ENCODE measurements at regions not wholly inside any gene's neighbourhood (a gene's known extent, or its start where the extent isn't known, plus 50 kb on each side); places are given as distances from the start of the nearest gene placed in this dataset.
A peak's percentile ranks its signal among the peaks of the same experiment; 100 is the strongest.
"Not testable (repeated sequence)": the region's sequence is repeated elsewhere in the genome, so short reads cannot be mapped to it uniquely, and the experiment has no call there.

DNA sequence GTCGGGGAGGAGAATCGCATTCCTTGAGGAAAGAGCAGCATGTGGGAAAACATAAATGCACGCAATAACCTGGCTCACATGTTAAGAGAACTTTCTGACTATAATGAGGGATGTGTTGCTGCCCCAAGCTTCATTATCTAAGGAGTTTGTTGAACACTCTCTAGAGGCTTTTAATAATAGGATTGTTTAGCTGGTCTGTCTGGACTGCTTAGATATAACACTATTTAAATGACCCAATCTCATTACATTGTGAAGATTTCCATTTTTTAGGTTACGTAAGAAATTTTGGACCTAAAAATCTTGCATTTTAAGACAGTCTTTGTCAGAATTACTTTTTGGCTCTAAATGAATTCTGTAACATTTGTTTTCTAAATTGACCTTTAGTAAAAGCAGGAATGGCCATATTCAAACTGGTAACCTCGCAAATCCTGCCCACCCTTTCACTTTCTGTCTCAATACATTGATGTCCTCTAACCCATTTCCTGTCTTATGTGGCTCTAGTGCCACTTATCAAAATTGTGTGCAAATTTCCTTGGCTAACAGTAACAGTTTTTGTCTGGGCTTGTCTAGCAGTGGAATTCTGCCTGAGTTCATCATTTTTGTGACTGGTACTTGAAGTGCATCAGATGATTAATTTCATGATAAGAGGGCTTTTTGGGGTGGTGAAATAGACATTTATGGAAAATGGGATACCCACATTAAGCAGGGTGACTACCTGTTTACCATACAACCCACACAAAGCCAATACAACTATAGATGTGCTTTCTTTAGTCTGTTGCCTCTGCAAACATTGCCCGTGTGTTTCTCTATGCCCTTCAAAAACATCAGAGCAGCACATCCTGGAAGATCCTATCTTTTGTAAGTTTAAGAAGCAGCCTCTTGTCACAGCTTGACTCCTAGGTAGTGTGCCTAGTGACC is 61.6 kb upstream of the IKBKE start:
- DNase-seq: not testable (repeated sequence)

DNA sequence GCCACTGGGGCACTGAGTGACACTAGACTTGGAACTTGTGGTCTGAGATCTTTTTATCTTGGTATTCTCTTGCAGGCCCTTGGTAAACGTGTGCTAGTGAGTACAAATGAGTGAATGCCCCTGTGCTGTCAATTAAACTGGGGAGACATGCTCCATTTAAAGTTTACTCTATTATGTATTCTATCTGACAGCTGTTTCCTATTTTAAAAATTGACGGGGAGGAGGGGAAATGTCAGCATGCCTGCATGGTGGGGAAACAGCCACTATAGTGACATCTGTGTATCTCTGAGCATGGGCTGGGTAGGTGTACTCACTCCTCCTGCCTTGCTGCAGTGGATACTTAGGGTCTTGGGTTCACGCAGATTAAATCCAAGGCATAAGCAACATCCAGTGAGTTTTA is 59.0 kb upstream of the IKBKE start:
- DNase-seq: peak; percentile 41

DNA sequence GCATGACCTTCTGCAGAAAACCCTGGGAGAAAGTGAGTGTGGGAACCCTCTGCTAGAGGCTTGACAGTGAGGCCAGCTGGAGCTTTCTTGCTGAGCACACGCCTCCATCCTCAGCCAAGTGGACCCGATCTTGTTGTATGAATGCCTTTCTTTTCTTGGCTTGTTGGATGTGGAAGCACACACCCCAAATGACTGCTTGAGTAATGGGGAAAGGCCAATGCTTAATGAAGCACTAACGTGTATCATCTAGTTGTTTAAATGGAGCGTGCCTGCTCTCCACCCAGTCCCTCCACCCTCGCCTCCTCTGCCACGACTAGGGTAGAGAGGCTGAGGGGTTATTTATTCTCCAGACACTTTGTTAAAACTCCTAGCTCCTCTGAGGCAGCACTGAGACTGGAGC is 54.3 kb upstream of the IKBKE start:
- peak; percentile 30 for DNase-seq

DNA sequence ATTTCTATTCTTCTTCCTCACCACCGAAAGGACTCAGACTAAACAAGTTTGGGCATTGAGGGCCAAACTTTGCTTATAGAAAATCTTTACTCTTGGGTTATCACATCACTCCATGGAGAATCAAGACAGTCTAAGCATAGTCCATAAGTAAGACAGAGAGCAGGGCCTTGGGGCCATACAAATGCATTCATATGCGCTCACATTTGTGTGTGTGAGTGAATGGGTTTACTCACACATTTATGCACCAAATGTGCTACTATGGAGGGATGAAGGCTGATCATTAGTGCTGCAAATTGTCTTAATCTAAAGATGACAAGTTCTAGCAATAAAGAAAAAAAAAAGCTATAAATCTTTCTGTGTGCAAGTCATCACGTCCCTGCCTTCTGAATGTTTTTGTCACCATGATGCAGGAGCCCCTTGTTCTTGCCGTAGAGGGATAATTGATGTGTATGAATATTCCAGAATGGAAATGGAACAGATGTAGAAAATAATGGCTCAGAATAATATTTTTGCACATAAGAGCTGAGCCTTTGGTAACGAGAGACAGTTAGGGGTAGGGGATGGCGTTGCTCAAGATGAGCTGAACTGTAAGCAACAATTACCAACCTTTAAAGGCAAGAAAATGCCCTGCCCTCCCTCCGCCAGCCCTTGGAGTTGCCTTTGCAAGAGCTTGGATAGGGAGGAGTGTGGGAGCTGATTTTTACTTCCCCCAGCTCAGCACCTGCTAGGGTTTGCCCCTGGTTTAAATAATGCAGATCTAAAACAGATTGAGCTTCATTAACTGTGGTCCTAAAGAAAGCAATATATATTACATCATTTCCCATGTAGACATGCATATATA is 52.3 kb upstream of the IKBKE start:
- DNase-seq: no peak

DNA sequence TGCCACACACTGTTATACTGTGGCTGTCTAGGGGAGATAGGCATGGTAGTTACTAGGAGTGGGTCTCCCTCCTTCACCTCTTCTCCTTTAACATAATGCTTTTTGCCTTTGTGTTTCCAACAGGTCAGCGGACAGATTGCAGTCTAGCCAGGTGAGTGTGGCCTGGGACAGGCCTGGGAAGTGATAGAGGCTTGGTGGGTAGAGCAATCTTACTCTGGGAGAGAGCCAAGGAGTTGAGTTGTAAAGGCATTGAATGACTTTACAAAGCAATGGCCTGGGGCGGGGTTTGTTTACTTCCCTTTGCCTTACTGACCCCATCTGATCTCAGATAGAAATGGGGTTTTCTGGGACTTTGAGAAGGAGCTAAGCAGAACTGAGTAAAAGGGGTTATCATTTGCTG is 51.0 kb upstream of the IKBKE start:
- DNase-seq: no peak

DNA sequence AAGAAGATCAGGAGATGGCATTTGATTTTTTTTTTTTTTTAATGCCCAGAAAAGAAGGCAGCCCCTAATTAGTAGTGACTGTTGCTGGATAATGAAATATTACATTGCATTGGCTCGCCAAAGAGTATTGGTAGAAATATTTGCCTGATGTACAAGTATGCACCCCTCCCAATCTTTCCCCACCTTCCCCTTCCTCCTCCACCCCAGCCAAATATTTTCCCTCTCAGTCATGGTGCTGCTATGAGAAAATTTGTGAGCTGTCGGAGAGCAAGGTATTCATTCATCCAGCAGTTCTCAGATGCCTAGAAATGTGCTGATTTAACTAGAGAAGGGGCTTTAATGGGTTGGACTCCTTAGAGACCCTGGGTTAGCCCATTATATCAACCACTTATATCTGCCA is 50.5 kb upstream of the IKBKE start:
- DNase-seq: no peak

DNA sequence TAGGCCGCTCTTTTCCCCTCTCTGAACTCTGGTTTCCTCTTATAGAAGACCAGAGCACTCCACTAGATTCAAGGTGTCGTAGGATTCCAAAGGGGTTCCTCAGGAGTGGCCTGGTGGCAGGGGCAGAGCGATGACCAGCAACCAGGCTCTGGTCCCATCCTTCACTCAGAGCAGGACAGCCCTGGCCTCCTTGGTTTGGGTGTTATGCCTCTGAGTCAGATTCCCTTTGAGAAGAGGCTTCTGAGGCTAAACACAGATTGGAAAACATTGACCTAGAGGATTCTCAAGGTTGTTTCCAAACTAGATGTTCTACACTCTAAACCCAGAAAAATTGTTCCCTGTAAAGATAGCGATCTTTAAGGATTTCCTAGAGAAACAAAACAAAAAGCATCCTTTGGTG is 49.8 kb upstream of the IKBKE start:
- DNase-seq: no peak
